NCI-H510A treated with DMSO at 0.1 percent for 48 hours (cell line): ENCODE measurements at regions not wholly inside any gene's neighbourhood (a gene's known extent, or its start where the extent isn't known, plus 50 kb on each side); places are given as distances from the start of the nearest gene placed in this dataset.

Source experiments
- DNase-seq: peaks from one replicate; lab custom pipeline; 2025; lab: John Stamatoyannopoulos, UW

DNA sequence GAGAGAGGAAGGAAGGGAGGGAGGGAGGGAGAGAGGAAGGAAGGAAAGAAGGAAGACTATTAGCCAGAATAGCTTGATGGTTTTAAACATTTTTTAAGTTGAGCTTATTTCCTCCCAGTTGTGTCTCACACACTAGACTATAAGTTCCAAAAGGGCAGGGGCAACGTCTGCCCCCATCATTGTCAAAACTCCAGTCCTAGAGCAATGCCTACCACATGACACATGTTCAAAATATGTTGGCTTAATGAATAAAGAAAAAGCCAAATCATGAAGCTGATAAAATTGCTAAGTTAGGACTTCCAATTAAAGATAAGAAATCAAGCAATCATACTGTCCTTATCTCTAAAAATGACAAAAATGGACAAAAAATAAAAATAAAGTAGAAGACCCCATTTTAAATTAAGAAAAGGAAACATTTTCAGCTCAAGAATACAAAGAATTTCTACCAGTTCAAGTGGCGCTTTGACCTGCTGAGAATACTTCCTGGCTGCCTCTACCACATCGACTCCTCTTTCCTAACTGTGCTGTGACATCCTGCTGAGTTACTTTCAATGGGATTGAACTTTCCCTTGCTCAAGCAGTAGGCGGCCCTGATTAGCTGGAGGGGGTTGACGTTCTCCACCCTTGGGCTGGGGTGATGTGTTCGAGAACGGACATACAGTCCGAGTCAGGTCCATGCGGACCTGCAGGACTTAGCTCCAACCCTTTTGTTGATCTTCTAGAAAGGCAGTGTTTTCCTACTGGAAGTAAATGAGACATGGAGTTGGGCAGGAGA, 283.9 kb upstream of the FOXQ1 start:
- DNase-seq: no peak

DNA sequence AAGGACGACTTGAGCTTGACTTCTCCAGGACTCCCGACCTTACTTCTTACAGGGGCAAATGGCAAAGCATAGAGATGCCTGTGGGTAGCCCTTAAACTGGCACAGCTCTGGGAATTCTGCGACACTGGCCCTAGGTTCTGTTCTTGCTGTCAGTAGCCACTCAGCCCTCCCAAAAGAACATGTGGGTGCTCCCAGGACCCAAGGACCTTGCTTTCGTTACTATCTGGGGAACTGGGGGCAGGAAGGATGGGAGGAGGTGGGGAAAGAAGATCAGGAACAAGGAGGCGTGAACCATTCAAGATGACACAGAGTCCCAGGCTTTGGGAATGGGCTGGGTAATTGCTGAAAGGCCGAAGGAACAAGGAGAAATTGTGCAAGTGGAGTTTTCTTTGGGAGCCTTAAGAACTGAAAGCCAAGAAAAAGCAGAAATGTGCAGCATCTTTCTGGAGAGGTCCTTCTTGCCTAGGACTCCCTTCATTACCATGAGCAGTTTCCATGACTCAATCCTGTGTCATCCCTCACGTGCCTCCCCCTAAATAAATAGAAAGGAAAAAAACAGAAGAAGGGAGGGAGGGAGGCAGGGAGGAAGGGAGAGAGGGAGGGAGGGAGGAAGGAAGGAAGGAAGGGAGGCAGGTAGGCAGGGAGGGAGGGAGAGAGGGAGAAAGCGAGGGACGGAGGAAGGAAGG, 284.6 kb upstream of the FOXQ1 start:
- DNase-seq: no peak

DNA sequence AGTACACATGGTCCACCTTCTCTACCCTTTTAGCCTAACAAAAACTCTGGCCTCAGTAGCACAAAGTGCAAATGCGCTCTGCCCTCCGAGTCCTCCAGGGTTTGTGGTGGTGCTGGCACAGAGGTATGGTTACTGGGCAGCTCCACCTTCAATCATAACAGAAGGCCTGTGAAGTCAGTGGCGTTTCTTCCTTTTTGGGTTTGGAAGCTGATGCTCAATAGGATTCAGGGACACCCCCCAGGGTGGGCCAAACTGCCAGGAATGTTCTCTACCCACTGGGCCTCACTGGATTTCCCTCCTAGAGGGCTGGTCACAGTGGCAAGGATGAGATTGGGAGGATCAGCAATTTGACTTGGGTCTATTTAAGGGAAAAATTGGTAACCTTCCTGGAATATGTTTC, 286.1 kb upstream of the FOXQ1 start:
- no peak for DNase-seq

DNA sequence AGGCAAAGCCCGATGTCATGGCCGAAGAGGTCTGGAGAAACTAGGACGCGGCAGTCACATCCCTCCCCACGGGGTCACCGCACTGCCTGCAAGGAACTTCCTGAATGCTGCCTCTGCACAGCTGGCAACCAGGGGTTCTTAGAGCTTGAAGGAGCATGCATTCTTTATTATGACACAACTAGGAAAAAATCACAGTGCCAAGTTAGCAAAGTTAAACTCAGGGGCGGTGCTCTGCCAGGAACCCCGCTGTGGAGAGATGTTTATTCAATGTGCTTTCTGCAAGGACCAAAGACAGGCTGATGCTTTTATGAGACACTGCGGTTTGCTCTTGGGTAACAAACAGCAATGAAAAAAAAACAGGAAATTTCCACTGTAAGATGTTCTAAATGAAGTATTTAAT, 287.3 kb upstream of the FOXQ1 start:
- DNase-seq: no peak

DNA sequence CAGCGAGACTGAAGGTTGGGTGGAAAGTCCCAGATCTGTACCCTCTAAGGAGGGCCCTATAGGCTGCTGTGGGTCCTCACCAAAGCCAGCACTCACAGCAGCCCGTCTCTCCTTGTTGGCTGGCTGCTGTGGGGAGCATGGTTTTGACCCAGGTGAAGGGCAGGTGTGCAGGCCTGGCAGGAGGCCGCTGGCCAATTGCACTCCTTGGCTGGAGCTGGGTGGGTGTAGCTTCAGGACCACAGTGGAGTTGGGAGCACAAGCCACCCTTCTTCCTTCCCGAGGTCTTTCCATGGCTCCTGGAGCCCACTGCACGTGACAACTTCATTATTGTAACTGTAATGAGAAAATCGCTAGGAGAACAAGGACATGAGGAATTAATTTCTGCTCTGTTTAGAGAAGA, 287.7 kb upstream of the FOXQ1 start:
- no peak for DNase-seq

DNA sequence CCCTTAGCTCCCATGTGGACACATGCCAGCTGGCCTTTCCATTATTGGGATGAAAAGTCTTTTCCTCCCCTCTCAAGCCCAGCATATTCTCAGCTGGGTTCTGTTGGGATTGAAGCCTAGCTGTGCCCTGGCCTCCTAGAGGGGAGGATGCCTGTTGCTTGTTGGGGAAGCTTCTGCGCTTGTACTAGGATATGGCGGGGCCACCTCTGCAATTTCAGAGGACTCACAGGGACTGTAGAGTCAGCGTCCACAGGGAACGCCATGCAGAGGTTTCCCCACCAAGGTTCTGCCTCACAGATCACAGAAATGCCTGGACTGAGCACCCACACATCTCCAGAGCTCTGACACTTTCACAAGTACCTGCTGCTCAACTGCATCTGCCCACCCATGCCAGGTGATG, 288.7 kb upstream of the FOXQ1 start:
- DNase-seq: no peak

DNA sequence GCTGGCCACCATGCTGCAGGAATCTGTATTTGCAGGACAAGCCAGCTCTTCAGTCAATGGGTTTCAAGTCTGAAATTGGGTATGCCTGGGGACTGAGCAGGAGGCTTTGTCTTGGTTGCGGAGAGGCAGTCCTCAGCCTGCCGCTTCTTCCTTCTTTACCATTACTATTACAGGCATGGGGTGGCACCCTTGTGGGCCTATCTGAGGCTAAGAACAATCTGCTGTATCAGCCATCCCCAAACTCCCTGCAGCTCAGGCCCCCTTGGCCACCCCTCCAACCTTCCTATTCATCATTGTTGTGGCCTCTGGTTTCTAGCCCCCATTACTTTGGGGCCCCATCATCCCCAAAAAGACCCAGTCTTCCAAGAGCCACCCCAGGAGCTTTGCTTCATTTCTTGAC, 289.2 kb upstream of the FOXQ1 start:
- no peak for DNase-seq

DNA sequence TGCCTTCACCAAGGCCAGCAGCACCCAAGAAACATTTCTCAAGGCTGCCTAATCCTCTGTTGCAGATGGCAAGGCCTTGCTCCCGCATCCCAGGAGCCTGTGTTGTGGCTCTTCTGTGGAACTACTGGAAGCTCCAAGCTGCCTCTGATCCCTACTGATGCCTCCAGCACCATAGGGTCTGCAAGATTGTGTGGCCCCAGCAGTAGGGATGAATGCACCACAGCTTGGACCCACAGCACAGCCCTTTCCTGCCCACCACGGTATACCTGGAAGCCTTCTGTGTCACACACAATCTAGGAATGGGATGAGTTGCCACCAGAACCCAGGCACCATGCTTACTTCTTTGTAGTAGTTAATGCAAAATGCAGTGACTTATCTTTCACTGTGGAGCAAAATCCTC, 291.1 kb upstream of the FOXQ1 start:
- no peak for DNase-seq

DNA sequence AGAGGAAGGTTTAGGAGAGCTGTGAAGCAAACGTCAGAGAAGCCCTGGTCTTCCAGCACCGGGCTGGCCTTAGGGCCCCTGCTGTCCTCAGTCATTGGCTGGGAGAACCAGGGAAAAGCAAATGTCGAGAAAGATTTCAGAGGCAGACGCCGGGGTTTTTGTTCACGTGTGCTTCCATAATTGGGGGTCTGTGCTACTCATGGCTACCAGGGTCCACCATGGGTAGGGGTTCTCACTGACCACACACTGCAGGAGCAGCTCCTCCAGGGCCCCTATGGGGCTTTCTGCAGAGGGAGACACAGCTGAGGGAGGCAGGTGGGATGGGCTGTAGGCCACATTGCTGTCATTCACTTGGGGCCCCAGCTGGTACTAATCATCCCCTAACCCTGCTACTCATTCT, 291.8 kb upstream of the FOXQ1 start:
- DNase-seq: no peak

DNA sequence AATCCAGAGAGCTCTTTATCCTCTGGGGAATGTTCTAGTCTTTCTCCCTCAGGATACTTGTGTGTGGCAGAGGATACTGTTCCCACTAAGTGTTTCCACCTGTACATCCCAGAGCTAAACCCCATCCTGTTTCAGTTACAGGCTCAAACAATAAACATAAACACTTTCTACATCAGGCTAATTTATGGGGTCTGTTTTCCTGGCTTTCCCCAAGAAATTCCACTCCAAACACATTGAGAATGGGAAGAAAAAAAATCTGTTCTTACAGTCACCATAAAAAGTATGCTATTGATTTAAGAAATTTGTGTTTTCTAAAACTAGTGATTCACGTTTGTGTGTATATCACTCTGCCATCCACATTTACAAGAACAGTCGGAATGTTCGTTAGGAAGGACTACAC, 293.9 kb upstream of the FOXQ1 start:
- no peak for DNase-seq

DNA sequence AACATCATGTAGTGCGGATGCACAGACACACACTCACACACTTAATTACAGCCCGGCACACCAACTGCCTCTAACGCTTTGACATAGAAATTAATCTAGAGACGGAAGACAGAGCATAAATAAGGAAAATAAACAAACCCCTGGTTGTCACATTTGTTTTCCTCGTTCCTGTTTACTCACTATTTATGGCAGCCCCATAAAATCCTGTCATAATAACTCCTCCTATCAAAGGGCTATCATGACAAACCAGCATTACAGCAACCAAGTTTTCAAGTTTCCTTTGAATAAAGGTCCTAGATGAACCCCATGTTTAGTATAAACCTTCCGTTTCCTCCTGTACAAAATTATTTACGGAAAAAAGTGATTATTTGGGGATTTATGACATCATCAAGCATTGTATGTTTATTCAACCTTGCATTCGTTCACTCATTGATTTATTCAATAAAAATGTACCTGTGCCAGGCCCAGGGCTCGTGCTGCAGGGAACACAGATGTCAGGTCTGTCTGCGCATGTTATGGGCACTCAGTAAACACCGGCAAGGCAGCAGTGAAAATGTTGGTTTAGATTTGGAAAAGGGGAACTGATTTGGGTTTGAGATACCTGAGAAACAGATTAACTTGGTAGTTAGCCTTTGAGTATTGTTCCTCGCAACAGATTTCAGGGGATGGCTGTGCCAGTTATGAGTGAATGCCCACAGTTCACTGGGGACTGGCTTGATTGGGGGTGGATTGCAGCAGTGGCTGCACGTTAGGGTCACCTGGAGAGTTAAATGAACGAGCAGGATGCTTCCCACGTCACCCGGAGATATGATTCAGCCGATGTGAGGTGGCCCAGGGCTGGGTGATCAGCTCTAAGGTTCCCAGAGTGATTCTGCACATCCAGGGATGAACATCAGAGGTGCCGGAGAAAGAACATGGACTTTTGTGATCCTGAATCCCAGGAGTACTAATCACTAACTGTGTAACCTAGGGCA, 295.3 kb upstream of the FOXQ1 start:
- DNase-seq: no peak

DNA sequence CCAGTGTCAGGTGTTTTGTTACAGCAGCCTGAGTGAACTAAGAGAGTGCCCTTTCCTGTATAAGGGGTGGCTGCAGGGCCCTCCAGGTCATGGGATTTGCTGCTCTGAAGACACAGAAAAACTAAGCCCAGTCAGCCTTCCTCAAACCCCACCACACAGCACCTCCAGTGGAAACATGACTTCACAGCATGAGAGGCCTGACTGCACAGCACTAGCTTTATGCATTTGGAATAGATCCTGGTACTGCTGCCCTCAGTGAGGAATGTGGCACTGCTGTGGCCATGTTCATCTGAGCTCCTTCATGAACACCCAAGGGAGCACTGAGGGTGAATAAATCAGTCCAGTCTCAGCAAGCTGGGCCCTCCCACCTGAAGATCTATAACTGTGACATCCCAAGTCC, 296.1 kb upstream of the FOXQ1 start:
- DNase-seq: no peak

DNA sequence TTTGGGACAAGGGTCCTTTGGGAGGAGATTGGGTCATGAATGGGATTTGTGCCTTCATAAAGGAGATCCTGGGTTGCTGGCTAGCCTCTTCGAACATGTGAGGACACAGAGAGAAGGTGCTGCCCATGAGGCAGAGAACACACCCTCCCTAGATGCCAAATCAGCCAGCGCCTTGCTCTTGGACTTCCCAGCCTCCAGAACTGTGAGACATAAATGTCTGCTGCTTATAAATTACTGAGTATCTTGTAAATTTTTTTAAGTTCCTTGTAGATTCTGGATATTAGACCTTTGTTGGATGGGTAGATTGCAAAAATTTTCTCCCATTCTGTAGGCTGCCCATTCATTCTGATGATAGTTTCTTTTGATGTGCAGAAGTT, 297.5 kb upstream of the FOXQ1 start:
- DNase-seq: no peak

DNA sequence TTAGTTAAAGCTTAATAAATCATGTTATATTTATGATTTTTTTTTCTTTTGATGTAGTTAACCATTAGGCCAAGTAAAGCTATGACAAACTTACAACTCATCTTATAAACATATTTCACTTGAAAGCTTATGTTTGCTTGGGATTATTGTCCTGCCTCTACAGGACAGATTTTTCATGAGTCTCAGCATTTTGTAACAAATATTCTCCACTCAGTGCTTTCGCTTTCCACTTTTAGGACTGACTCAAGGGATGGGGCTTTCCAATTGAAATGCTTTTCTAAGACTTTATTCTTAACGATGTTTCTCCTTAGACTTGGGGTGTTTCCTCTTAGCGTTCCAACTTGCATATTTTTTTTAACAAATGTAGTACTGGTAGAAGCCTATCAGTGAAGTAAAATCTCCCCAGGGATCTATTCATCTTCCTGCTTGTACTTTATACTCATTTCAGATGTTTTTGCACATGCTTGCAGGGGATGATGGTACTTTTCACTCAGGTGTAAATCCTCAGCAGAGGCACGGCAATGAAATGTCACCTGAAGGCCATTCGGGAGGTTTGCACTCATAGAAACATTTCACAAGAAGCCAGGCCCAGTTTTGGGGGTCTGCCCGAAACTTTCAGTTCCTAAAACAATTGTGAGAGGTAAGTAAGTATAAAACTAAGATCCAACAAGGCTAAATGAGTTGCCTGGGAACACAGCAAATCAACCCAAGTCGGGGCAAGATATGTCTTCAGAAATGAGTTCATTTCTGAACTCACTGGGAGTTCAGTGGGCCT, 298.1 kb upstream of the FOXQ1 start:
- no peak for DNase-seq

DNA sequence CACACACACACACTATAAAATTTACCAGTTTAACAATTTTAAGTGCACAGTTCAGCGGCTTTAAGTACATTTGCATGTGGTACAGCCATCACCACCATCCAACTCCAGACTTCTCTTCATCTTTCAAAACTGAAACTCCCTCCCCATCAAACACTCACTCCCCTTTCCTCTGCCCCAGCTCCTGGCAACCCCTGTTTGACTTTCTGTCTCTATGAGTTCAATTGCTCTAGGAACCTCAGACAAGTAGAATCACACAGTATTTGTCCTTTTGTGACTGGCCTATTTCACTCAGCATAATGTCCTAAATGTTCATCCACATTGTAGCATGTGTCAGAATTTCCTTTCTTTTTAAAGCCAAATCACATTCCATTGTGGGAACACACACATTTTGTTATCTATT, 302.8 kb upstream of the FOXQ1 start:
- no peak for DNase-seq

DNA sequence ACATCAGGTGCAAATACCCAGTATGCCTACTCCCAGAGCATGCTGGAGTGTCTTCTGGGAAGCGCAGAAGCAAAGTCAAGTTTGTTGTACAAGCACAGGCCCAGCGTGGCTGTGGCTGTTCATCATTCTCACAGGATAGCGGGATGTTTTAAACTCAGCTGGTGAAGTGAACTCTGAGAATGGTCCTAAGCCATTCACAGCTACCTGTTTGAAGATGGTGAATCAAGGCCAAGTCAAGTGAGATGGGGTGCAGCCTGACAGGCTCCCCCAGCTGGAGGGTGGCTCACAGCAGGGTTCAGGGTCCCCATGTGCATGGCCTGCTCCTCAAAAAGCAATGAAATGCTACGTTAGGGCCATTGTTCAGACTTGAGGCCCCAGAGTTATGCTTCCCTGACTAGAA, 304.7 kb upstream of the FOXQ1 start:
- no peak for DNase-seq

DNA sequence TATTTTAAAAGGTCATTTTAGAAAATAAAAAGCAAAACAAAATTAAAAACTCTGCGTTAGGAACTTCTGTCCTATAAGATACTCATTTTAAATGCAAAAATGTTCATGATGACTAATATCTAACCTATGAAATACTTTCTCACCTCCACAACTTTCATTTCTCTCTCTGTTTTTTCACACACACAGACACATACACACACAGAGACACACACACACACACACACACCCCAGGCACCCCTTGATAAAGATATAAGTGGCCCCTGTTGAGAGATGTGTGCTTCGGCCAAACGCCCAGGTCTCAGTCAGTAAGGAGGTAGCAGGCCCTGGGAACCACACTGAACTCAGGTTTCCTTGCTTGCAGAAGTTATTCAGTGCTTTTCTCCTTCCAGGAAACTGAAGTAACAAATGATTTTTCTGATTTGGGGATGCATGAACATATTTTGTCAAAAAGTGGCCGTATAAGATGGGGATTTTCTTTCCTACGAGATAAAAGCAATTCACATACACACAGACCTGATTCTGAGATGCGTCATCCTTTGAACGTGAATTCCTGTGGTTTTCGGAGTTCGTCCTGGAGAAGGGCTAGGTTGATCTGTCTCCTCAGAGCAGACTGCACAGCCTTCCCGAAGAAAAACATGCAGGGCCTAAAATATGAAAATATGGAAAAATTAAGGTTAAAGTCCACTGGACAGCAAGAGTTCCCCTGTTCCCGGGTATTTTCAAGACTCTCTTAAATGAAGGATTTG, 306.8 kb upstream of the FOXQ1 start:
- no peak for DNase-seq

DNA sequence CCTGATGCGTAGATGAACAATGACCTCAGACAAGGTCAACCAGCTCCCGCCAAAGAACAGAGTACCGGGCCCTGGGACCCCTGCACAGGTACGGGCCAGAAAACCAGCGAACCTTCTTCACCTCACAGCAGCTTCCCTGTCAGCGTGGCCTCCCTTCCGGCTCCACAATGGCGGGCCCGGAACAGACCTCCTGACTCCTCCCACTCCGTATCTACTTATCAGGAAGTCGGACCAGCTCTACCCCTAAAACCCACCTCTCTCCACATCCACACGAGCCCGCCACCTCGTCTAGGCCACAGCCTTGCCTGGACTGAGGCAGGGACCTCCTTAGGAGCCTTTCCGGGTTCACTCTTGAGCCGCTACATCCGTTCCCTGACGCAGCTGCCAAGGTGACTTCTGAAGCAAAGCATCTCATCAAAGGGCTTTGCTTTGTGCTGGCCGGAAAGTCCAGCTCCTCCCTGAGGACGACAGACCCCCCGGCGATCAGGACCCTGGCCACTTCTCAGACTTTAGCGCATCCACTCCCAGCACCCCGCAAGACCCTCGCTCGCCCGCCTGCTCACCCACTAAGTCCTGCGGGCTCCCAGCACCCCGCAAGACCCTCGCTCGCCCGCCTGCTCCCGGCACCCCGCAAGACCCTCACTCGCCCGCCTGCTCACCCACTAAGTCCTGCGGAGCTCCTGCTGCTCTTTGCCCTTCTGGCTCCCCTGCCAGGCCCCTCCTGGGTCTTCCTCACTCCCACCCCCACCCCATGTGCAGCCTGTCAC, 308.3 kb upstream of the FOXQ1 start:
- no peak for DNase-seq

DNA sequence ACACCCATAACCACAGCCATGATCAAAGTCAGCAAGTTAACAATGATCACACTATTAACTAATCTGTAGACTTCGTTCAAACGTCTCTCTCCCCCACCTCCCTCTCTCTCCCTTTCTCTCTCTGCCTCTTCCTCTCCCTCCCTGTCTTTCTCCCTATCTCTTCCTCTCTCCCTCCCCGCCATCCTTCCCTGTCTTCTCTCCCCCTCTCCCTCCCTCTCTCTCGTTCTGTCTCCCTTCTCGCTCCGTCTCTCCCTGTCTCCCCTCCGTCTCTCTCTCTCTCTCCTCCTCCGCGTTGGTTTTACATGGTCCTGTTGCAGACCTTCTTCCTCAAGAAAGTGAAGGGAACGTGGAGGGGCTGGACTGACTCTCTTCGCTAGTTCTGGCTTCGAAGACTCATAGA, 308.9 kb upstream of the FOXQ1 start:
- DNase-seq: no peak

DNA sequence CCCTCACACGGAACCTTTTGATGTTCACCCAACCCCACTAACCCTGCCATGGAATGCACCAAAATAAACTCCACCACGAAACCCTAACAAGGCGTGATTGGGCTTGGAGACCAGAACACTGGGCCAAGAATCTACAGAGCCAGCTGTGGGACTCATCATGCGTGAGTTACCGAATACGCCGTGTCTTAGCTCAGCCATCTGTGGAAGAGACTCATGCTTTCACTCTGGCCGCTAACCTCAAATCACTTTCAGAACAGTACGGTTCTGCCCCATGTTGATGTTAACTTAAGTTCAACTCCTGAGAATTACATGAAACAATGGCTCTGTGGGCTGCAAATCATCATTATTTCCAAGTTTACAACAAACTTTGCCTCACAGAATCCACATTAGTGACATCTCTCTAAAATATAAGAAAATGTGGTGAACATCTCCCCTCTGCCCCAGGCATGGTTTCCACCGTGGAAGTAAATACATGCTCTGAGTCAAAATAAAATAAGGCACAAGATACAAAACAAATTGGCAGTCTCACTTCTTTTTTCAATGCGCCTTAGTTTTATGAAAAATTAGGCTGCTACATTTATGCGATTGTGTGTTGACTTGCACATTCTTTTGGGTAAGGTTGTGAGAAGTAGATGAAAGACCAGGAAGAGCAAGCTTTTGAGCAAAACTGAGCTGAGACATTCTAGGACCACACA, 308.9 kb upstream of the EXOC2 start:
- no peak for DNase-seq
